ENCODE measurements at regions not wholly inside any gene's neighbourhood (a gene's known extent, or its start where the extent isn't known, plus 50 kb on each side); places are given as distances from the start of the nearest gene placed in this dataset.

GRCh38 chr16:35142809-35143192 is 1683.4 kb downstream of the TP53TG3F start:
- H3K36me3 ChIP-seq (ENCODE audit: control insufficient read depth in 1 of 2, insufficient read depth in 2 of 2, low read length in 2 of 2) = no peaks in the 10 kb centered on the region
- H3K79me2 ChIP-seq (ENCODE audit: insufficient read depth, low read length) = no peaks in the 10 kb centered on the region
- intact Hi-C loops (cut with micrococcal nuclease) = no loop called here
- CTCF ChIA-PET = no interaction called here
- TF ChIP-seq EZH2phosphoT487 (IDR thresholded peaks at IDR 0.05; ENCODE audit: borderline replicate concordance) (no peak), EGR1 (IDR thresholded peaks at IDR 0.05; ENCODE audit: low read depth) (no peak), ATF3 (IDR thresholded peaks at IDR 0.05) (no peak), REST (IDR thresholded peaks at IDR 0.05; ENCODE audit: low read depth) (no peak), POLR2AphosphoS5 (IDR thresholded peaks at IDR 0.05; ENCODE audit: low read depth, low read length) (no peak), CEBPB (IDR thresholded peaks at IDR 0.05; ENCODE audit: low read depth) (no peak), ZNF274 (IDR thresholded peaks at IDR 0.05; ENCODE audit: low read depth, low read length) (no peak), YY1 (IDR thresholded peaks at IDR 0.05; ENCODE audit: extremely low read depth, insufficient replicate concordance, low read depth, low read length) (no peak), CTCF (IDR thresholded peaks at IDR 0.05 in 2 of 3, conservative IDR thresholded peaks at IDR 0.05 in 1 of 3; ENCODE audit: borderline replicate concordance in 1 of 3, insufficient read depth in 1 of 3, low read depth in 2 of 3, low read length in 2 of 3) (no peak), RAD21 (IDR thresholded peaks at IDR 0.05; ENCODE audit: low read depth) (no peak), MAX (IDR thresholded peaks at IDR 0.05) (no peak), FOSL1 (IDR thresholded peaks at IDR 0.05; ENCODE audit: low read depth) (no peak), ZBTB33 (IDR thresholded peaks at IDR 0.05; ENCODE audit: extremely low read depth, insufficient replicate concordance, low read length) (no peak), SP1 (IDR thresholded peaks at IDR 0.05; ENCODE audit: low read depth) (no peak)
- DNase-seq (ENCODE audit: low read depth, low spot score) (no peak), ATAC-seq (no peak)
- RAD21 ChIA-PET (ENCODE audit: low non-redundant PET in 1 of 2, low total read pairs in 2 of 2, uncharacterized antibody in 2 of 2, unreplicated experiment in 2 of 2) = no interaction called here
- no TSS peak for BruUV-seq (replicated peaks)
- H3K9me3 ChIP-seq (ENCODE audit: control insufficient read depth in 1 of 2, insufficient read depth in 1 of 2, low read depth in 1 of 2, low read length in 2 of 2) = peaks cover 0 to 23% of the 10 kb centered on the region in 2 experiments; a peak in 2 of 4 replicates
- no peak overlapping the region for H3K9ac ChIP-seq (ENCODE audit: low read length)
- H3K4me3 ChIP-seq (replicated peaks in 1 of 2; ENCODE audit: low read depth in 1 of 2, low read length in 2 of 2) = no peak overlapping the region
- no peaks in the 10 kb centered on the region for H3K9me2 ChIP-seq (ENCODE audit: insufficient read depth)
- H3K4me1 ChIP-seq (ENCODE audit: control insufficient read depth in 1 of 2, insufficient read depth in 2 of 2, low read length in 2 of 2) = no peaks in the 10 kb centered on the region
- no peak overlapping the region for H3K27ac ChIP-seq (ENCODE audit: low read depth, low read length)
- POLR2A ChIA-PET = no interaction called here
- no peak overlapping the region for H3K4me2 ChIP-seq (ENCODE audit: low read length)
- no peaks in the 10 kb centered on the region for H4K20me1 ChIP-seq (ENCODE audit: insufficient read depth)
- H3K27me3 ChIP-seq (ENCODE audit: insufficient read depth, low read length) = no peaks in the 10 kb centered on the region
- no peak overlapping the region for H2AFZ ChIP-seq (ENCODE audit: low read depth, low read length, poor library complexity, severe bottlenecking)

Data from HCT116 (cell line).